ENCODE measurements at regions not wholly inside any gene's neighbourhood (a gene's known extent, or its start where the extent isn't known, plus 50 kb on each side); places are given as distances from the start of the nearest gene placed in this dataset.

DNA sequence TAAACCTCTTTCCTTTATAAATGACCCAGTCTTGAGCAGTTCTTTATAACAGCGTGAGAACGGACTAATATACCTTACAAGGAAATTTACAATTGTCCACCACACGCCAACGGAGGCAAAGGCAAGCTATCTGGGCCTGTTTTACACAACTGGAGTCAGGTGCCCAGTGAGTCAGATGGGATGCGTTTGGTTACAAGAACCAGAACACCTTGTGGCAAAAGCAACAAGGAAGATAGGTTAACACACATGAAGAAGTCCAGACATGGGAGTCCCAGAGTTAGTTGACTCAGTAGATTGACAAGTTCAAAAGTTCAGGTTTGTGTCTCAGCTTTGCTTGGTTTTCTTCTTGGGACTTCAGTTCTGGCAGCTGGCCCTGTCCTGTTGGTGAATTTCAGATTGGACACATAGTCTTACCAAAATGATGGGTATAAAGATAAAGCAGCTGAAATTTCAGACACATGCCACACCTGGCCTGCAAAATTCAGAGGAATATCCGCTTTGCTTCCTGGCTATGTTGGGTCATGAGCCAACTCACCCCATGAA lies 97.9 kb downstream of the PXDC1 start:
- H3K27me3 Mint-ChIP-seq: peaks cover 5% of the 10 kb centered on the region
- H3K4me1 Mint-ChIP-seq (ENCODE audit: low read depth): no peaks in the 10 kb centered on the region
- CTCF ChIA-PET: no interaction called here
- intact Hi-C loops (cut with micrococcal nuclease): no loop called here
- no peak overlapping the region for H3K27ac Mint-ChIP-seq
- POLR2A ChIA-PET: no interaction called here
- no peak overlapping the region for H3K4me3 Mint-ChIP-seq
- H3K36me3 Mint-ChIP-seq: no peaks in the 10 kb centered on the region
- DNase-seq: no peak
- H3K9me3 Mint-ChIP-seq: no peaks in the 10 kb centered on the region

DNA sequence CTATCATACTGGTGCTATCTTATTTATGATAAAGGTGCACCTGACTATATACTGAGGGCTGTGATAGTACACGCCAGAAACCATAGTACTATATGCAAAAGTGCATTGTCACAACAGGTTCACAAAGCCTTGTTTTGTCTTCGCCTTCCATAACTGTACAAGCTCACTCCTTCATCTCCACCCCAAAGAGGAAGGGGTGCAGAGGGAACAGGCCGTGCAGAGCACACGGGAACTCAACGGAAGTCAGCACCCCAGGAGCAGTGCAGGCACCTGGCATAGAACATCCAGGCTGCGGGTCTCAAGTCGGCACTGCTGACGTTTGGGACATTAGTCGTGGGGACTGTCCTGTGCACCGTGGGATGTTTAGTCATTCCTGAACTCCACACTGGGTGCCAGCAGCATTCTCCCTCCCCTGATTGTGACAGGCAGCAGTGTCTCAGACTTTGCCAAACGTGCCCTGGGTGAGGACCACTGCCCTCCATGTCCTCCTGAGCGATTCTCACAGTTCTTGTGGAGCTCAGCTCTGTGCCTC lies 99.7 kb downstream of the PXDC1 start:
- Mint-ChIP-seq H3K9me3 (no peaks in the 10 kb centered on the region), H3K4me1 (ENCODE audit: low read depth) (no peaks in the 10 kb centered on the region), H3K4me3 (no peak overlapping the region), H3K36me3 (no peaks in the 10 kb centered on the region), H3K27me3 (no peaks in the 10 kb centered on the region), H3K27ac (no peak overlapping the region)
- CTCF ChIA-PET: no interaction called here
- DNase-seq: no peak
- POLR2A ChIA-PET: no interaction called here
- intact Hi-C loops (cut with micrococcal nuclease): no loop called here

DNA sequence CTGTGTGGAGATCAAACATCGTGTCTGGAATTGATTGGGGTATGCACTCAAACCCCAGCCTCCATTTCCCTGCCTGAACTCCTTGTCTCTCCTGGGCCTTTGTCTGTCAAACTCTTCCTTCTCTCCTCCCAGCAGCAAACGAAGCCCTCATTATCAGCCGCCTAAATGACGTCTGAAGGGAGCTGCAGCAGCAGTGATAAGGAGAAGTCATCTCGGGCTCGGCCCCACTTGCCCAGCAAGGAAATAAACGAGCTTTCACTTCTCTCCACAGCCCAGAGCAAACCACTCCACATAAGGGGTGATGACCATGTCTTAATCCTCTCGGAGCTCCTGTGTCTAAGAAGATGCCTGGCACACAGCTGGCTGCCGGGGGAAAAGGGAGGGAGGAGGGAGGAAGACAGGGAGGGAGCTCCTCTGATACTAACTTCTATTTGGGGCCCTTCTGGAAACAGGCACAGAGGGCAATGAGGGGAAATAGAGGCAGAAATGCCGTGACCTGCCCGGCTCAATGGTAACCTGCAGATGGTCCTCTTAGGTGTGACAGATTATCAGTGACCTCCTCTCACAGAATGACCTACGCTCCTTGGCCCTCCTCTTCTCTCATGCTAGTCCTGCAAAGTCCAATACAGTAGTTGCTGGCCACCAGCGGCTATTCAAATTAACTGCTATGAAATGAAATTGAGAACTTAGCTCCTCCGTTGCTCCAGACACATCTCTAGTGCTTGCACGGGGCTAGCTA lies 100.4 kb downstream of the PXDC1 start:
- Mint-ChIP-seq H3K9me3 (no peaks in the 10 kb centered on the region), H3K4me1 (ENCODE audit: low read depth) (no peaks in the 10 kb centered on the region), H3K36me3 (no peaks in the 10 kb centered on the region), H3K4me3 (no peak overlapping the region), H3K27me3 (no peaks in the 10 kb centered on the region), H3K27ac (no peak overlapping the region)
- no peak for DNase-seq
- intact Hi-C loops (cut with micrococcal nuclease): no loop called here
- POLR2A ChIA-PET: no interaction called here
- CTCF ChIA-PET: no interaction called here

DNA sequence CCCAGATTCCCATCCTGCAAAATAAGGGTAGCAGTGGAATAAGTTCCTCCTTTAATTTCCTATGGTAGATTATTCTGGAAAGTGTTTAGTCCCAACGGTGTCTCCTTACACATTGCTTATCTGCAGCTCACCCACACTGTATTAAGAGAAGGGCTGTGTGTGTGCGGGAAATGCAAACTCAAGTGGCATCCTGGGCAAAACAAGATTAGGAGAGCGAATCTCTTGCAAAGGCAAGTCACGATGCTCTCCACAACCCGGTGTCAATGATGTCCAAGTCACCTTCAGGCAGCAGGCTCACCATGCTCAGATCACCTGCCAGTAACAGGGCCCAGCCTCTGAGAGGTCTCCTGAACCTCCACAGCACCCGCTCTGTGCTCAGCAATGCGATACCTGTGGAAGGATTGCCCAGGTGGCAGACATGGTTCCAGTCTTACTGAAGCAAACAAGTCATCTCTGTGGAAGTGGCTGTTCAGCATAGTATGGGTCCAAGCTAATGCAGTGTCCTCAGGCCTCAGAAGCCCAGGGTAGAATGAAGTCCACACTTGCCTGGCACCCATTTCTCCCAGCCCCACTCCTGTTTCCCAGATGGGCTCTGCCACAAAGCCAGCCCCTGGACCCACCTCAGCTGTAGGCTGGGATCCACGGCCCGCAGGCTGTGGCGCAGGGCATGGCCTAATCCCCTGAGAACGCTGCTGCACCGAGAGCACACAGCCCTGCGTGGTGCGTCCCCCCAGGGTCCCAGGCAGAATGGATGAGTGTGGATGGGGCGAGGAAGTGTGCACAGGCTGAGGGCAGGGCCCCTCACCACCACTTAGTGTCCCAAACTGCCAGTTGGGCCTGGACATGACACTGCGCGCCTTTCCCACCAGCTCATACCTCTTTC lies 101.2 kb downstream of the PXDC1 start:
- DNase-seq: no peak
- Mint-ChIP-seq H3K27ac (no peak overlapping the region), H3K4me1 (ENCODE audit: low read depth) (no peaks in the 10 kb centered on the region), H3K9me3 (no peaks in the 10 kb centered on the region), H3K27me3 (no peaks in the 10 kb centered on the region), H3K4me3 (no peak overlapping the region), H3K36me3 (no peaks in the 10 kb centered on the region)
- ChIA-PET CTCF (no interaction called here), POLR2A (no interaction called here)
- intact Hi-C loops (cut with micrococcal nuclease): no loop called here

DNA sequence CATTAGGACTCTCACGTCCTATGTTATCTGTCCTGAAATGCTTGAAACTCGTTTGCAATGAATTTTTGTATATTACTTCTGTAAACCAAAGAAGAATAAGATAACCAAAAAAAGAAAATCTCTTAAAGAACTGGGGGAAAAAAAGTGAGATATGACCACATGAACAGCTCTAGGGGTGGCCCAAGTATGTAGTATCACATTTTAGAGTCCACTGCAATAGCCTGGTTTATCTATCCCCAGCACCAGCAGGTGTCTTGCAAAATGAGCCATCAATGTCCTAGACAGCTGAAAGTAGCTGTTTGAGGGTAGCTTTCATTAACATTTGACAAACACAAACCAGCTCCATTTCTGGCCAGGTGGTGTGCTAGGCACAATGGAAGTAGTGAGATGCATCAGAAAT lies 102.8 kb downstream of the PXDC1 start:
- Mint-ChIP-seq H3K4me1 (ENCODE audit: low read depth) (no peaks in the 10 kb centered on the region), H3K27ac (no peak overlapping the region), H3K27me3 (peaks cover 2% of the 10 kb centered on the region), H3K9me3 (no peaks in the 10 kb centered on the region), H3K4me3 (no peak overlapping the region), H3K36me3 (no peaks in the 10 kb centered on the region)
- ChIA-PET CTCF (no interaction called here), POLR2A (no interaction called here)
- DNase-seq: no peak
- intact Hi-C loops (cut with micrococcal nuclease): no loop called here

DNA sequence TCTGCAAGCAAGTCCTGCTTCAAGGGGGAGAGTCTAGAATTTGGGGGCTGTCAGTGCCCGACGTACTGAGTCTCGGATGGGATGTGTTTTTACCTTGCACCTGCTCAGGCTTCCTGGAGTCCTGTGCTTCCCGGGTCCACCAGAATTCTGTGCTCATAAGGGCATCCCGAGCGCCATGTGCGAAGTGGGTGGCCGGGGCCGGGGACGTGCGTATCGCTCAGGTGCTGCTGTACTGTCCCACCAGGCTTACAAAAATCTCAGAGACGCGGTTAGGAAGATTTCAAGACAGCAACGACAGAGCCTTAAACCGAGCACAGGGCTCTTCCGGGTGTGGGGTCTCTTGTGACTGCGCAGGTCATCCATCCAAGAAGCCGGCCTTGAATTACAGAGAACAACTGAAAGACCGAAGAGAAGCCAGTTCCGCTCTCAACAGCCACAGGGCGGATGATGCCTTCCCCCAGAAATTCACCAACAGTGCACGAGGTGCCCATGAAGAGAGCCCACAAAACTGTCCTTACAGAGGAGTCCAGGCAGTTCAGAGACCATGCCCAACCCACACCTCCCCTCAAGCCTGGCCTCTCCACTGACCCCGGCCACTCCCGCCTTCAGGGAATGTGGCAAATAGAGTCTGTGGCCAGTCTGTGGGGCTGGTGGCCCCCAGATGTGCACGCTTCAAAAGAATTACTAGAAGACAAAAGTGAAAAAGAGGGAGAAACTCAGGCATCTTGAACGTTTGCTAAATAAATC lies 104.7 kb downstream of the PXDC1 start:
- Mint-ChIP-seq H3K27me3 (peaks cover 2% of the 10 kb centered on the region), H3K4me3 (no peak overlapping the region), H3K36me3 (no peaks in the 10 kb centered on the region), H3K9me3 (no peaks in the 10 kb centered on the region), H3K4me1 (ENCODE audit: low read depth) (no peaks in the 10 kb centered on the region), H3K27ac (no peak overlapping the region)
- intact Hi-C loops (cut with micrococcal nuclease): no loop called here
- DNase-seq: no peak
- ChIA-PET POLR2A (no interaction called here), CTCF (no interaction called here)

DNA sequence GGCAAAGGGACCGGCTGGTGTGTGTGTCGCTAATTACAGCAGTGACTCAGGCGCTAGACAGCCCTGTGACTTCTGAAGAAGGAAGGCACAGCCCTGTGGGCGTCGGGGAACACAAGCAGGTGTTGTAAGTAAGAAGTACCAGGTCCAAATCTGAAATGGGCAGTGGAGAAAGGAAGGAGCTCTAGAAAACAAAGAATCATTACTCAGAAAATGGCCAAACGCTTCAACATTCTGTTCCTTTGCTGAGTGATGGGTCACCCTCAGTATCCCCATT lies 106.8 kb downstream of the PXDC1 start:
- ChIA-PET POLR2A (no interaction called here), CTCF (no interaction called here)
- DNase-seq: no peak
- Mint-ChIP-seq H3K27ac (no peak overlapping the region), H3K27me3 (peaks cover 8% of the 10 kb centered on the region), H3K36me3 (no peaks in the 10 kb centered on the region), H3K9me3 (no peaks in the 10 kb centered on the region), H3K4me1 (ENCODE audit: low read depth) (no peaks in the 10 kb centered on the region), H3K4me3 (no peak overlapping the region)
- intact Hi-C loops (cut with micrococcal nuclease): no loop called here

DNA sequence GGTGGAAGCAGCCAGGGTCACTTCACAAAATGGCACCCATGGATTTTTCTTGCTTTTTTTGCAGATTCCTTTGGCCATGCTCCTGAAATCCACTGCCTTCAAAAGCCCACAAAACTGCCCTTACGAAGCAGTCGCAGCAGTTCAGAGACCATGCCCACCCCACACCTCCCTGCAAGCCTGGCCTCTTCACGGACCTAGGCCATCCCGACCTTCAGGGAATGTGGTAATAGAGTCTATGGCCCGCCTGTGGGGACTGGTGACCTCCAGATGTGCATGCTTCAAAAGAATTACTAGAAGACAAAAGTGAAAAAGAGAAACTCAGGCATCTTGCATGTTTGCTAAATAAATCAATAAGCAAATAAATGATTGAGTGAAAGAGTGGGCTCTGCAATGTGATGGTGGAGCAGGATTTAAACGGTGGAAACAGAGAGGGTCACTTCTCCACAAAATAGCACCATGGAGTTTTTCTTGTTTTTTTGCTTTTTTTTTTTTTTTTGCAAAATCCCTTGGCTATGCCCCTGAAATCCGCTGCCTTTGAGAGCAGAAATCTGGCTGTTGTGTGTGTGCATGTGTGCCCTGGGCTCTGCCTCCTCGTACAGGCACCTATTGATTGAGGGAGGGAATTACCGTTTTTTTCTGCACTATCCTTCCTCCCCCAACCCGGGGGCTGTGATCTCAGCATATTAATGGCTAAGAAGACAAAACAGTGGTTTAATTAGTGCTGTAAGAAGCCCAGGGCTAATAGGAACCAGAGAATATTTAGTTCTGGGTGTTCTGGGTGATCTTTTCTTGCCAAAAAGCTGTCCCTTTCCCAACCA lies 107.4 kb downstream of the PXDC1 start:
- peaks cover 14% of the 10 kb centered on the region for H3K27me3 Mint-ChIP-seq
- CTCF ChIA-PET: no interaction called here

DNA sequence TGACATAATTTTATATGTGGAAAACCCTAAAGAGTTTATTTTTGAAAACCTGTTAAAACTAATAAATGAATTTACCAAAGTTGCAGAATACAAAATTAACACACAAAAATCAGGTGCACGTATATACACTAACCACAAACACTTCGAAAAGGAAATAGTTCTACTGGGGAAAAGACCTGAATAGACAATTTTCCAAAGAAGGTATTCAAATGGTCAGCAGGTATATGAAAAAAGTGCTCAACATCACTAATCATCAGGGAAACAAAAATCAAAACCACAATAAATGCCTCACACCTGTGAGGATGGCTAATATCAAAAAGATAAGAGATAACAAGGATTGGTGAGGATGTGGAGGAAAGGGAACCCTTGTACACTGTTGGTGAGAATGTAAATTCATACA lies 110.6 kb downstream of the PXDC1 start:
- Mint-ChIP-seq H3K27me3 (peaks cover 18% of the 10 kb centered on the region), H3K4me3 (no peak overlapping the region), H3K9me3 (no peaks in the 10 kb centered on the region), H3K36me3 (no peaks in the 10 kb centered on the region), H3K27ac (no peak overlapping the region), H3K4me1 (ENCODE audit: low read depth) (no peaks in the 10 kb centered on the region)
- CTCF ChIA-PET: no interaction called here
- DNase-seq: no peak
- intact Hi-C loops (cut with micrococcal nuclease): no loop called here
- POLR2A ChIA-PET: no interaction called here

More for the DNA sequence above, 107.4 kb downstream of the PXDC1 start:
- H3K27ac Mint-ChIP-seq: no peak overlapping the region
- POLR2A ChIA-PET: no interaction called here
- H3K9me3 Mint-ChIP-seq: no peaks in the 10 kb centered on the region
- no peaks in the 10 kb centered on the region for H3K4me1 Mint-ChIP-seq (ENCODE audit: low read depth)
- H3K4me3 Mint-ChIP-seq: no peak overlapping the region
- intact Hi-C loops (cut with micrococcal nuclease): no loop called here
- DNase-seq: no peak
- no peaks in the 10 kb centered on the region for H3K36me3 Mint-ChIP-seq

DNA sequence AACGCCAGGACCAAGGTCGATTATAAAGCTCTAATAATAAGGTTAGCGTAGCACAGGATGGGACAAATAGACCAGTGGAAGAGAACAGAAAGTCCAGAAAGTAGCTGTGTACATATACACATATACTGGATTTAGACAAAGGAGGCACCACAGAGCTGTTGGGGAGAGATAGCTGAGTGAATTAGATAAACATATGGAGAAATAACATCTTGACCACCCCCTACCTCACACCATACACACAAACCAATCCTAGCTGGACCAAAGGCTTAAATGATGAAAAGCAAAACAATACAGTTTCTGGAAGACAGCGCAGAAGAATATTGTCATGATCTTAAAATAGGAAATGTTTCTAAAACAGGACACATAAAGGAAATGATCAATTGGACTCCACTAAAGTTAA lies 112.9 kb downstream of the PXDC1 start:
- CTCF ChIA-PET: interaction anchor here (1.0 to 1.1 kb wide), 2 partner anchors 94 to 230 kb away, joined by 3 to 5 read pairs; no protein-coding TSS in a partner anchor
- no peak for DNase-seq
- intact Hi-C loops (cut with micrococcal nuclease): no loop called here
- POLR2A ChIA-PET: no interaction called here
- peaks cover 16% of the 10 kb centered on the region for H3K27me3 Mint-ChIP-seq
- no peaks in the 10 kb centered on the region for H3K36me3 Mint-ChIP-seq
- H3K9me3 Mint-ChIP-seq: no peaks in the 10 kb centered on the region
- H3K4me3 Mint-ChIP-seq: no peak overlapping the region
- H3K4me1 Mint-ChIP-seq (ENCODE audit: low read depth): no peaks in the 10 kb centered on the region
- no peak overlapping the region for H3K27ac Mint-ChIP-seq

DNA sequence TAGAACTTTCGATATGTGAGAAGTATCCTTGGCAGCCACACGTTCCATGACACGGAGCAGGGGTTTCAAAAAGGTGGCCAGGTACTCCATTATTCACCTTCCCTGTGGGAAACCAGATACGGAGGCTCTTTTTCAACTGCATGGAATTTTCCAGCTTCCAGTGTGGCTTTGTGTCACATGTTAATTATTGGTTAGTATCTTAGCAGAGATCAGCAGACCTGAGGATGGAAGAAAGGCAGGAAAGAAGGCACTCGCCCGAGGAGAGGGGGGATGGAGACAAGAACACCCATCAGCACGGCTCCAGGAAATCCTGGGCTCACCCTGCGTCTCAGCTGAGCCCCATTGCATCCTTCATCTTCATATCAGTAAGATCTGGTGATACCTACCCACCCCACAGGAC lies 115.5 kb downstream of the PXDC1 start:
- Mint-ChIP-seq H3K4me1 (ENCODE audit: low read depth) (no peaks in the 10 kb centered on the region), H3K4me3 (no peak overlapping the region)
- intact Hi-C loops (cut with micrococcal nuclease): no loop called here

DNA sequence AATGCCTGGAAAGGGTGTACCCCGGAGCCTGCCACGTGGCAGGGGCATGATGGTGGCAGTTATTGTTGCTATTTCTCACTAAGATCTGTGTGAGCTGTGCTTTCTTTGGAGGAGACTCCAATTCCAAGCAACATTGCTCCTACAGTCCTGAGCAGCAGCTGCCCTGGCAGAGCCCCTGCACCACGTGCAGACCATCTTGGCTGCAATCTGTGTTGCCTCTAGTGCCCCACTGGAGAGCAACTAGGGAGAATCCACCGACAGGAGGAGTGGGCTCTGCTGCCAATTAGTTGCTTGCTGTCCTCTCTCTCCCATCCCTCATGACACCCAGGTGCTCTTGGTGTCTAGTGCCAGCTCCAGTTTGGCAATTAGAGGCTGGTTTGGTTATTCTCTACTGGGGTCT lies 116.0 kb downstream of the PXDC1 start:
- Mint-ChIP-seq H3K9me3 (no peaks in the 10 kb centered on the region), H3K4me1 (ENCODE audit: low read depth) (no peaks in the 10 kb centered on the region), H3K27me3 (peaks cover 16% of the 10 kb centered on the region), H3K4me3 (no peak overlapping the region), H3K36me3 (no peaks in the 10 kb centered on the region), H3K27ac (no peak overlapping the region)
- ChIA-PET POLR2A (no interaction called here), CTCF (no interaction called here)
- DNase-seq: no peak
- intact Hi-C loops (cut with micrococcal nuclease): no loop called here

More for the DNA sequence above, 115.5 kb downstream of the PXDC1 start:
- Mint-ChIP-seq H3K27ac (no peak overlapping the region), H3K9me3 (no peaks in the 10 kb centered on the region), H3K36me3 (no peaks in the 10 kb centered on the region), H3K27me3 (peaks cover 16% of the 10 kb centered on the region)
- ChIA-PET POLR2A (no interaction called here), CTCF (no interaction called here)
- DNase-seq: no peak

Data from activated CD4-positive, alpha-beta memory T cell treated with anti-CD3 and anti-CD28 coated beads for 36 hours (primary cell).